ENCODE measurements at regions not wholly inside any gene's neighbourhood (a gene's known extent, or its start where the extent isn't known, plus 50 kb on each side); places are given as distances from the start of the nearest gene placed in this dataset.

DNA sequence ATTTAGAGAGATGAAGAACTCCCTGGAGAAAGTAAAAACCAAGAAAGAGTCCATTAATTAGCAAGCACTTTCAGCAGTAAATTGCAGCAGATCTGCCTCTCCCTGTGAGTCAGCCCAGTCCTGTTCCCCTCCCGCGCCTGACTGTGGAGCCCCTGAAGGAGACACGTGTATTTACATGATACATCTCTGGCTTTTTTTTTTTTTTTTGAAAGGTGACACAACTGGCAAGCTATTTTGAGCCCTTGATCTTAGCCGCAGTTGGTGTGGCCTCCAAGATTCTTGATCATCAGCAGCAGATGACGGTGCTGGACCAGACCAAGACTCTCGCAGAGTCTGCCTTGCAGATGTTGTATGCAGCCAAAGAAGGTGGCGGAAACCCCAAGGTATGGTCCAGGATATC, 271.8 kb upstream of the TPM1 start:
- TF ChIP-seq CTCF (optimal IDR thresholded peaks at IDR 0.05 in 1 of 3, IDR thresholded peaks at IDR 0.05 in 1 of 3, conservative IDR thresholded peaks at IDR 0.05 in 1 of 3; ENCODE audit: extremely low read depth in 1 of 3, insufficient read depth in 2 of 3, low read length in 3 of 3) (no peak), EZH2 (IDR thresholded peaks at IDR 0.05; ENCODE audit: low read length) (no peak)

Measured in keratinocyte (primary cell).